ENCODE measurements at regions not wholly inside any gene's neighbourhood (a gene's known extent, or its start where the extent isn't known, plus 50 kb on each side); places are given as distances from the start of the nearest gene placed in this dataset.
"Not testable (repeated sequence)": the region's sequence is repeated elsewhere in the genome, so short reads cannot be mapped to it uniquely, and the experiment has no call there.

- H3K4me3 ChIP-seq (ENCODE audit: extremely low read depth in 1 of 4, insufficient read depth in 2 of 4, low read depth in 3 of 4, low read length in 4 of 4); H3K36me3 ChIP-seq (ENCODE audit: control insufficient read depth in 2 of 4, insufficient read depth in 4 of 4, low read length in 3 of 4); H4K91ac ChIP-seq (replicated peaks; ENCODE audit: insufficient read length, low read length); H3K56ac ChIP-seq (replicated peaks; ENCODE audit: insufficient read length, low read depth, low read length); H3K4me1 ChIP-seq (replicated peaks in 1 of 4; ENCODE audit: control insufficient read depth in 3 of 4, insufficient read depth in 4 of 4, low read length in 3 of 4); H4K8ac ChIP-seq (ENCODE audit: extremely low read depth, insufficient read depth, low read length); H2BK120ac ChIP-seq (replicated peaks; ENCODE audit: low read depth, low read length); H2BK20ac ChIP-seq (ENCODE audit: low read length); H2BK5ac ChIP-seq (ENCODE audit: low read depth, low read length); H3K23me2 ChIP-seq (ENCODE audit: low read depth, low read length); POLR2A ChIA-PET (ENCODE audit: partially characterized antibody); FAIRE-seq; H2BK15ac ChIP-seq (ENCODE audit: low read length); H3K4me2 ChIP-seq (ENCODE audit: insufficient read depth in 1 of 2, low read depth in 2 of 2, low read length in 2 of 2); H3K9me3 ChIP-seq (ENCODE audit: insufficient read depth in 2 of 2, low read depth in 1 of 2, low read length in 1 of 2); H2AFZ ChIP-seq (ENCODE audit: low read length); H3K27ac ChIP-seq (ENCODE audit: low read depth, low read length); H3K23ac ChIP-seq (ENCODE audit: insufficient read length); H3K79me1 ChIP-seq (ENCODE audit: low read depth, low read length); H3K18ac ChIP-seq (ENCODE audit: extremely low read depth, low read length); H3K79me2 ChIP-seq (ENCODE audit: control insufficient read depth in 1 of 2, insufficient read depth in 2 of 2, low read length in 2 of 2); H4K5ac ChIP-seq (ENCODE audit: insufficient read length, low read depth, low read length); H3K14ac ChIP-seq (ENCODE audit: insufficient read length); H3K9ac ChIP-seq (replicated peaks in 1 of 4; ENCODE audit: extremely low read depth in 1 of 4, low read depth in 3 of 4, low read length in 3 of 4); H3K4ac ChIP-seq (replicated peaks; ENCODE audit: insufficient read length, low read depth, low read length); H2BK12ac ChIP-seq (ENCODE audit: low read depth, low read length); H2AK5ac ChIP-seq (ENCODE audit: low read depth, low read length); DNase-seq (ENCODE audit: low read depth in 1 of 2, low spot score in 2 of 2); H3K27me3 ChIP-seq (replicated peaks in 1 of 4; ENCODE audit: control insufficient read depth in 3 of 4, extremely low read depth in 1 of 4, insufficient read depth in 3 of 4, low read length in 3 of 4); H4K20me1 ChIP-seq (replicated peaks in 1 of 2; ENCODE audit: control insufficient read depth in 1 of 2, insufficient read depth in 2 of 2, low read length in 2 of 2): not testable (repeated sequence)
- 94% methylated on average over 9 of the region's 9 CpGs; no CpG with 5 or more reads in 1 of the 2 experiments for WGBS, 2 experiments (ENCODE audit: extremely low coverage in 1 of 2, insufficient coverage in 1 of 2, insufficient read length in 1 of 2, insufficient replicate concordance in 2 of 2, low coverage in 1 of 2, low lambda C conversion rate in 2 of 2, missing lambda C conversion rate in 1 of 2)
- CTCF ChIA-PET (ENCODE audit: partially characterized antibody), result interaction anchor here (0.7 kb wide), 1 partner anchor 320 kb away, joined by 3 read pairs; no protein-coding TSS in a partner anchor
These were observed 706.3 kb downstream of the FAM181B start for GRCh38 chr11:82027335-82027734.

All from H1 (cell line).